ENCODE measurements at regions not wholly inside any gene's neighbourhood (a gene's known extent, or its start where the extent isn't known, plus 50 kb on each side); places are given as distances from the start of the nearest gene placed in this dataset.
"Not testable (repeated sequence)": the region's sequence is repeated elsewhere in the genome, so short reads cannot be mapped to it uniquely, and the experiment has no call there.

GRCh38 chr2:128416109-128416785 is 97.6 kb upstream of the HS6ST1 start:
- no peak for DNase-seq

- no peak for DNase-seq
Observed at GRCh38 chr2:128416806-128417205, 98.1 kb upstream of the HS6ST1 start.

- not testable (repeated sequence) for DNase-seq
Observed at GRCh38 chr2:128417264-128417663, 98.6 kb upstream of the HS6ST1 start.

- no peak for DNase-seq
Observed at GRCh38 chr2:128420131-128420530, 101.5 kb upstream of the HS6ST1 start.

- no peak for DNase-seq
Observed at GRCh38 chr2:128420776-128421175, 102.1 kb upstream of the HS6ST1 start.

- no peak for DNase-seq
Observed at GRCh38 chr2:128421286-128421685, 102.6 kb upstream of the HS6ST1 start.

GRCh38 chr2:128421861-128422311 is 103.2 kb upstream of the HS6ST1 start:
- DNase-seq, result no peak

- peak; percentile 70 for DNase-seq
Observed at GRCh38 chr2:128422571-128422970, 103.9 kb upstream of the HS6ST1 start.

- no peak for DNase-seq
Observed at GRCh38 chr2:128423788-128424165, 105.1 kb upstream of the HS6ST1 start.

- no peak for DNase-seq
Observed at GRCh38 chr2:128424406-128425171, 105.9 kb upstream of the HS6ST1 start.

- no peak for DNase-seq
Observed at GRCh38 chr2:128425216-128425615, 106.5 kb upstream of the HS6ST1 start.

- no peak for DNase-seq
Observed at GRCh38 chr2:128425731-128426620, 107.3 kb upstream of the HS6ST1 start.

GRCh38 chr2:128427413-128427755 is 108.7 kb upstream of the HS6ST1 start:
- DNase-seq, result no peak

- DNase-seq, result no peak
Observed at GRCh38 chr2:128428415-128428814, 109.7 kb upstream of the HS6ST1 start.

- DNase-seq, result no peak
Observed at GRCh38 chr2:128432423-128432822, 113.8 kb upstream of the HS6ST1 start.

GRCh38 chr2:128433911-128434550 is 115.4 kb upstream of the HS6ST1 start:
- no peak for DNase-seq

- DNase-seq, result no peak
Observed at GRCh38 chr2:128435576-128436478, 117.2 kb upstream of the HS6ST1 start.

- no peak for DNase-seq
Observed at GRCh38 chr2:128436479-128437203, 118.0 kb upstream of the HS6ST1 start.

- DNase-seq, result no peak
Observed at GRCh38 chr2:128437204-128437565, 118.5 kb upstream of the HS6ST1 start.

- DNase-seq, result no peak
Observed at GRCh38 chr2:128438091-128438490, 119.4 kb upstream of the HS6ST1 start.

- DNase-seq, result no peak
Observed at GRCh38 chr2:128438586-128438985, 119.9 kb upstream of the HS6ST1 start.

Data from HCEC 1CT (cell line).